ENCODE measurements at regions not wholly inside any gene's neighbourhood (a gene's known extent, or its start where the extent isn't known, plus 50 kb on each side); places are given as distances from the start of the nearest gene placed in this dataset.
A peak's percentile ranks its signal among the peaks of the same experiment; 100 is the strongest.
"Not testable (repeated sequence)": the region's sequence is repeated elsewhere in the genome, so short reads cannot be mapped to it uniquely, and the experiment has no call there.

- H3K9me3 Mint-ChIP-seq = no peaks in the 10 kb centered on the region
- peaks cover 20% of the 10 kb centered on the region for H3K4me1 Mint-ChIP-seq (ENCODE audit: low read depth)
- no peak overlapping the region for H3K4me3 Mint-ChIP-seq
- no peaks in the 10 kb centered on the region for H3K36me3 Mint-ChIP-seq (ENCODE audit: low read depth)
- H3K27ac Mint-ChIP-seq = no peak overlapping the region
- no peaks in the 10 kb centered on the region for H3K27me3 Mint-ChIP-seq (ENCODE audit: low read depth)
These were observed 57.9 kb downstream of the HINT1 start for GRCh38 chr5:131107128-131107527.

- Mint-ChIP-seq H3K4me3 (no peak overlapping the region), H3K27me3 (ENCODE audit: low read depth) (no peaks in the 10 kb centered on the region), H3K36me3 (ENCODE audit: low read depth) (no peaks in the 10 kb centered on the region), H3K9me3 (no peaks in the 10 kb centered on the region), H3K27ac (no peak overlapping the region), H3K4me1 (ENCODE audit: low read depth) (peaks cover 14% of the 10 kb centered on the region)
These were observed 60.8 kb downstream of the HINT1 start for GRCh38 chr5:131104169-131104808.

- Mint-ChIP-seq H3K4me3 (no peak overlapping the region), H3K27ac (no peak overlapping the region)
These were observed 68.0 kb downstream of the HINT1 start for GRCh38 chr5:131096774-131097710.

GRCh38 chr5:131095561-131095960 lies 69.5 kb downstream of the HINT1 start:
- Mint-ChIP-seq H3K27me3 (ENCODE audit: low read depth) (peaks cover 12% of the 10 kb centered on the region), H3K9me3 (peaks cover 16% of the 10 kb centered on the region)
- H3K4me1 Mint-ChIP-seq (ENCODE audit: low read depth); H3K27ac Mint-ChIP-seq; H3K36me3 Mint-ChIP-seq (ENCODE audit: low read depth); H3K4me3 Mint-ChIP-seq: not testable (repeated sequence)

More at GRCh38 chr5:131096774-131097710, 68.0 kb downstream of the HINT1 start:
- H3K36me3 Mint-ChIP-seq (ENCODE audit: low read depth) = no peaks in the 10 kb centered on the region
- no peaks in the 10 kb centered on the region for H3K4me1 Mint-ChIP-seq (ENCODE audit: low read depth)
- H3K27me3 Mint-ChIP-seq (ENCODE audit: low read depth) = peaks cover 12% of the 10 kb centered on the region
- peaks cover 16% of the 10 kb centered on the region for H3K9me3 Mint-ChIP-seq

GRCh38 chr5:131084436-131084835 lies 80.6 kb downstream of the HINT1 start:
- peaks cover 16% of the 10 kb centered on the region for H3K27me3 Mint-ChIP-seq (ENCODE audit: low read depth)
- H3K36me3 Mint-ChIP-seq (ENCODE audit: low read depth) = no peaks in the 10 kb centered on the region
- no peak overlapping the region for H3K27ac Mint-ChIP-seq

GRCh38 chr5:131081913-131082488 lies 83.1 kb downstream of the HINT1 start:
- peaks cover 9% of the 10 kb centered on the region for H3K4me1 Mint-ChIP-seq (ENCODE audit: low read depth)
- no peak overlapping the region for H3K4me3 Mint-ChIP-seq
- H3K27ac Mint-ChIP-seq = no peak overlapping the region
- peaks cover 7% of the 10 kb centered on the region for H3K9me3 Mint-ChIP-seq
- H3K36me3 Mint-ChIP-seq (ENCODE audit: low read depth) = peaks cover under 1% of the 10 kb centered on the region
- peaks cover 16% of the 10 kb centered on the region for H3K27me3 Mint-ChIP-seq (ENCODE audit: low read depth)

More at GRCh38 chr5:131084436-131084835, 80.6 kb downstream of the HINT1 start:
- Mint-ChIP-seq H3K9me3 (peaks cover 7% of the 10 kb centered on the region), H3K4me1 (ENCODE audit: low read depth) (no peaks in the 10 kb centered on the region), H3K4me3 (no peak overlapping the region)

GRCh38 chr5:131081374-131081773 lies 83.7 kb downstream of the HINT1 start:
- no peak overlapping the region for H3K4me3 Mint-ChIP-seq
- peaks cover 15% of the 10 kb centered on the region for H3K4me1 Mint-ChIP-seq (ENCODE audit: low read depth)
- peaks cover 8% of the 10 kb centered on the region for H3K9me3 Mint-ChIP-seq
- peaks cover 13% of the 10 kb centered on the region for H3K27me3 Mint-ChIP-seq (ENCODE audit: low read depth)
- H3K27ac Mint-ChIP-seq = no peak overlapping the region
- peaks cover 3% of the 10 kb centered on the region for H3K36me3 Mint-ChIP-seq (ENCODE audit: low read depth)

GRCh38 chr5:131079232-131079631 lies 85.8 kb downstream of the HINT1 start:
- Mint-ChIP-seq H3K9me3 (peaks cover 12% of the 10 kb centered on the region), H3K27ac (no peak overlapping the region), H3K4me3 (no peak overlapping the region), H3K4me1 (ENCODE audit: low read depth) (peaks cover 15% of the 10 kb centered on the region), H3K36me3 (ENCODE audit: low read depth) (peaks cover 12% of the 10 kb centered on the region), H3K27me3 (ENCODE audit: low read depth) (peaks cover 4% of the 10 kb centered on the region)

GRCh38 chr5:131068893-131069643 lies 96.0 kb downstream of the HINT1 start:
- Mint-ChIP-seq H3K4me3 (peak overlapping the region; percentile 60), H3K27ac (peak overlapping the region; percentile 95), H3K36me3 (ENCODE audit: low read depth) (peaks cover 20% of the 10 kb centered on the region), H3K9me3 (peaks cover 17% of the 10 kb centered on the region), H3K4me1 (ENCODE audit: low read depth) (peaks cover 47% of the 10 kb centered on the region), H3K27me3 (ENCODE audit: low read depth) (no peaks in the 10 kb centered on the region)

- Mint-ChIP-seq H3K4me3 (no peak overlapping the region), H3K9me3 (peaks cover 17% of the 10 kb centered on the region), H3K27me3 (ENCODE audit: low read depth) (no peaks in the 10 kb centered on the region), H3K4me1 (ENCODE audit: low read depth) (peaks cover 50% of the 10 kb centered on the region), H3K36me3 (ENCODE audit: low read depth) (peaks cover 20% of the 10 kb centered on the region), H3K27ac (no peak overlapping the region)
These were observed 97.0 kb downstream of the HINT1 start for GRCh38 chr5:131068076-131068475.

GRCh38 chr5:131067636-131068035 lies 97.4 kb downstream of the HINT1 start:
- Mint-ChIP-seq H3K36me3 (ENCODE audit: low read depth) (peaks cover 20% of the 10 kb centered on the region), H3K27me3 (ENCODE audit: low read depth) (no peaks in the 10 kb centered on the region)

GRCh38 chr5:131064669-131065371 lies 100.2 kb downstream of the HINT1 start:
- Mint-ChIP-seq H3K27ac (peak overlapping the region; percentile 84), H3K4me1 (ENCODE audit: low read depth) (peaks cover 42% of the 10 kb centered on the region), H3K4me3 (peak overlapping the region; percentile 16), H3K27me3 (ENCODE audit: low read depth) (no peaks in the 10 kb centered on the region), H3K9me3 (peaks cover 17% of the 10 kb centered on the region), H3K36me3 (ENCODE audit: low read depth) (peaks cover 21% of the 10 kb centered on the region)

More at GRCh38 chr5:131067636-131068035, 97.4 kb downstream of the HINT1 start:
- Mint-ChIP-seq H3K9me3 (peaks cover 17% of the 10 kb centered on the region), H3K4me1 (ENCODE audit: low read depth) (peaks cover 50% of the 10 kb centered on the region), H3K27ac (peak overlapping the region; percentile 8), H3K4me3 (no peak overlapping the region)

- peaks cover 8% of the 10 kb centered on the region for H3K27me3 Mint-ChIP-seq (ENCODE audit: low read depth)
- H3K4me1 Mint-ChIP-seq (ENCODE audit: low read depth) = no peaks in the 10 kb centered on the region
- H3K36me3 Mint-ChIP-seq (ENCODE audit: low read depth) = no peaks in the 10 kb centered on the region
- peaks cover 4% of the 10 kb centered on the region for H3K9me3 Mint-ChIP-seq
- no peak overlapping the region for H3K27ac Mint-ChIP-seq
- H3K4me3 Mint-ChIP-seq = no peak overlapping the region
These were observed 122.9 kb downstream of the HINT1 start for GRCh38 chr5:131042021-131042789.

All from T-helper 1 cell treated with Interleukin-12 subunit alpha and Interleukin-12 subunit beta and Interleukin-4 antibody, amounts not matched to agents 30 μg/mL and 1 μg/mL, for 36 hours (primary cell).